Chondrocyte (in vitro differentiated cells): ENCODE measurements at regions not wholly inside any gene's neighbourhood (a gene's known extent, or its start where the extent isn't known, plus 50 kb on each side); places are given as distances from the start of the nearest gene placed in this dataset.

Experiments
- DNase-seq: peaks from one replicate; pipeline ENCODE4 v3.0.0; 2021; ENCODE audit warnings: mixed read lengths, low spot score
- H3K27ac Mint-ChIP-seq: one replicate; pipeline ENCODE4 v1.8.0; 2021; ENCODE audit warnings: mild to moderate bottlenecking, moderate library complexity, mixed read lengths; ENCODE audit not compliant: unreplicated experiment
- H3K27me3 Mint-ChIP-seq: 2 replicates; pipeline ENCODE4 v1.8.0; 2021; ENCODE audit warnings: low read depth, mixed read lengths
- H3K36me3 Mint-ChIP-seq: 2 replicates; pipeline ENCODE4 v1.8.0; 2021; ENCODE audit warnings: low read depth, mixed read lengths
- H3K4me1 Mint-ChIP-seq: 2 replicates; pipeline ENCODE4 v1.8.0; 2021; ENCODE audit warnings: low read depth, mild to moderate bottlenecking, mixed read lengths
- H3K4me3 Mint-ChIP-seq: one replicate; pipeline ENCODE4 v1.8.0; 2021; ENCODE audit warnings: mild to moderate bottlenecking, moderate library complexity, mixed read lengths; ENCODE audit not compliant: unreplicated experiment
- H3K9me3 Mint-ChIP-seq: 2 replicates; pipeline ENCODE4 v1.8.0; 2021; ENCODE audit warnings: low read depth, mixed read lengths
- TF ChIP-seq, protein P1 (sequence below): fragments of 200-600 bp; sonication (generic); IDR thresholded peaks from 2 replicates; pipeline ENCODE4 v1.5.0; 2021; ENCODE audit warnings: antibody characterized with exemption, mild to moderate bottlenecking, moderate library complexity

DNA sequence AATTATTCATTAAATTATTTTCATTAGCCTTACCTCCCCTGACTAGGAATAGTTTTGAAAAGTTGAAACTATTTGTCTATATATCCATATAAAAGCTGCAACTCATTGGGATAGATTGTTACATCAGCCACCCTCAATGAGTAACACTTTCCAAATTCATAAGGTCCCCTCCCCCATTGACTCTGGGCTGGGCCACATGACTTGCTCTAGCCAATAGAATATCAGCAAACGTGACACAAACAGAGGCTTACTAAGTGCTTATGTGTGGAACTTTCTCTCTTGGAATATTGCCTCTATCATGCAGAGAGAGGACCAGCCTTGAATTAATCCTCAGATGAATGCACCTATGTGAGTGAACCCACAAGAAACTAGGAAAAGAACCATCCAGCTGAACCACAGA, 213.7 kb downstream of the CCDC59 start:
- no peaks in the 10 kb centered on the region for H3K4me1 Mint-ChIP-seq
- peaks cover 3% of the 10 kb centered on the region for H3K9me3 Mint-ChIP-seq
- no peak overlapping the region for H3K27ac Mint-ChIP-seq
- H3K4me3 Mint-ChIP-seq: no peak overlapping the region
- H3K36me3 Mint-ChIP-seq: no peaks in the 10 kb centered on the region
- H3K27me3 Mint-ChIP-seq: no peaks in the 10 kb centered on the region
- TF ChIP-seq, protein P1, sequence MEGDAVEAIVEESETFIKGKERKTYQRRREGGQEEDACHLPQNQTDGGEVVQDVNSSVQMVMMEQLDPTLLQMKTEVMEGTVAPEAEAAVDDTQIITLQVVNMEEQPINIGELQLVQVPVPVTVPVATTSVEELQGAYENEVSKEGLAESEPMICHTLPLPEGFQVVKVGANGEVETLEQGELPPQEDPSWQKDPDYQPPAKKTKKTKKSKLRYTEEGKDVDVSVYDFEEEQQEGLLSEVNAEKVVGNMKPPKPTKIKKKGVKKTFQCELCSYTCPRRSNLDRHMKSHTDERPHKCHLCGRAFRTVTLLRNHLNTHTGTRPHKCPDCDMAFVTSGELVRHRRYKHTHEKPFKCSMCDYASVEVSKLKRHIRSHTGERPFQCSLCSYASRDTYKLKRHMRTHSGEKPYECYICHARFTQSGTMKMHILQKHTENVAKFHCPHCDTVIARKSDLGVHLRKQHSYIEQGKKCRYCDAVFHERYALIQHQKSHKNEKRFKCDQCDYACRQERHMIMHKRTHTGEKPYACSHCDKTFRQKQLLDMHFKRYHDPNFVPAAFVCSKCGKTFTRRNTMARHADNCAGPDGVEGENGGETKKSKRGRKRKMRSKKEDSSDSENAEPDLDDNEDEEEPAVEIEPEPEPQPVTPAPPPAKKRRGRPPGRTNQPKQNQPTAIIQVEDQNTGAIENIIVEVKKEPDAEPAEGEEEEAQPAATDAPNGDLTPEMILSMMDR: no peak
- no peak for DNase-seq

DNA sequence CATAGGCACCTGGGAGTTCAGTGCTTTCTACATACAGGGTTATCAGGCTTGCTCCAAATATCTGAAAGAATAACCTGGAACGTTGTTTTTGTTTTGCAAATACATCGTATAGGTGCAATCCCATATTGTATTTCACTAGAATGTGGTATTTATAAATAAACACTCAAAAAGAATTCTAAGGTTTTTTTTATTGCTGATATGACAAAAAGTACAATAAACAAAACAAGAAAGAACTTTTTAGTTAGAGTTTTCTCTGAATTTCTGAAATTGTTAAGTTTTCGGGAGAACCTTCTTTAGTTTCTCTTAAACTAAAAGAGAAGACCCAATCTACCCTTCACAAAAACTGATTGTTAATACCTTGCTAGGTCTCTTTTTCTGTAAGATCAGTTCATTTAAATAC, 225.8 kb downstream of the CCDC59 start:
- Mint-ChIP-seq H3K27ac (no peak overlapping the region), H3K27me3 (no peaks in the 10 kb centered on the region), H3K4me1 (no peaks in the 10 kb centered on the region), H3K36me3 (no peaks in the 10 kb centered on the region), H3K9me3 (no peaks in the 10 kb centered on the region), H3K4me3 (no peak overlapping the region)
- TF ChIP-seq, protein P1: no peak
- DNase-seq: no peak

DNA sequence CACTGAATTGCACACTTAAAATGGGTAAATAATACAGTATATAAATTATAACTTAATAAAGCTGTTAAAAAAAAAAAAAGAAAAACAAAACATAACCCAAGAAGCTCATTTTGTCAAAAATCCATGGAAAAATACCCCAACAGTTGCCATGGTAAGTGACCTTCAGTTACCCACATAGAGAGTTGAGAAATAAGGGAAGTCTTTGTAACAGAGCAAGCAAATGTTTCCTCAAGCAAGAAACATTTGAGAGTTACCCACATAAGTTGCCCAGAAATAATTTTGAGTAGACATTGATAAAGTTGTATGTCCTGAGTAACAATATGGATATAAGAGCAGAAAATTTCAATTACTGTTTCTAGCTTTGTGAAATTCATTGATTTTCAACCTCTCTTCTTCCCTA, 227.4 kb downstream of the CCDC59 start:
- Mint-ChIP-seq H3K9me3 (peaks cover 5% of the 10 kb centered on the region), H3K27me3 (no peaks in the 10 kb centered on the region), H3K36me3 (no peaks in the 10 kb centered on the region), H3K4me3 (no peak overlapping the region), H3K4me1 (no peaks in the 10 kb centered on the region), H3K27ac (no peak overlapping the region)
- TF ChIP-seq, protein P1: no peak
- DNase-seq: no peak

DNA sequence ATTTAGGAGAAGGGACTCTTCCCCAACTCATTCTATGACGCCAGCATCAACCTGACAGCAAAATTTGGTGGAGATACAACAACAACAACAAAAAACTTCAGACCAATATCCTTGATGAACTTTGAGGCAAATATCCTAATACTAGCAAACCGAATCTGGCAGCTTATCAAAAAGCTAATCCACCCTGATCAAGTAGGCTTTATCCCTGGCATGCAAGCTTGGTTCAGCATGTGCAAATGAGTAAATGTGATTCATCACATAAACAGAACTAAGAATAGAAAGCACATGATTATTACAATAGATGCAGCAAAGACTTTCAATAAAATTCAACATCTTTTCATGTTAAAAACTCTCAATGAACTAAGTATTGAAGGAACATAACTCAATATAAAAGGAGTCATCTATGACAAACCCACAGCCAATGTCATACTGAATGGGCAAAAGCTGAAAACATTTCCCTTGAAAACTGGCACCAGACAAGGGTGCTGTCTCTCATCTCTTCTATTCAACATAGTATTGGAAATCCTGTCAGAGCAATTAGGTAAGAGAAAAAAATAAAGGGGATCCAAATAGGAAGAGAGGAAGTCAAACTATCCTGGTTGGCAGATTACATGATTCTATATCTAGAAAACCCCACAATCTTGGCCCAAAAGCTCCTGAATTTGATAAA, 233.3 kb downstream of the CCDC59 start:
- no peaks in the 10 kb centered on the region for H3K27me3 Mint-ChIP-seq
- H3K9me3 Mint-ChIP-seq: peaks cover 19% of the 10 kb centered on the region
- TF ChIP-seq, protein P1: no peak
- no peak overlapping the region for H3K4me3 Mint-ChIP-seq
- H3K4me1 Mint-ChIP-seq: no peaks in the 10 kb centered on the region
- no peak overlapping the region for H3K27ac Mint-ChIP-seq
- H3K36me3 Mint-ChIP-seq: no peaks in the 10 kb centered on the region
- DNase-seq: no peak

DNA sequence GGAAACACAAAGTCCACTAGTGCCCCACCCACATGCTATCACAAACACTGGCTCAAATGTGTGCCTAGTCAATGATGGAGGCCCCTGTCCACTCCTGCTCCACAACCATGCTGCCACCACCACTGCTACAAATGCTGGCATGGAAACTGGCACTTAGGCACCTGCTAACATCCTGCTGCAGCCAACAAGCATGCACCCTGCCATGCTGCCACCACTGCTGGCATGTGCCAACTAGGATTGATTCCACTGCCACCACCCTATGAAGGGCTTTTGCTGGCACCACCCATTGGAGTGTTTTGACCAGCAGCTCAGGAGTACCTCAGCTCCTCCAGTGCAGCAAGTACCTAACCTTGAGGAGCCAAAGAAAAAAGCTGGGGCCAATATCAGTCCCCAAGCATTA, 236.6 kb downstream of the CCDC59 start:
- DNase-seq: no peak
- H3K27me3 Mint-ChIP-seq: no peaks in the 10 kb centered on the region
- H3K4me1 Mint-ChIP-seq: no peaks in the 10 kb centered on the region
- H3K36me3 Mint-ChIP-seq: no peaks in the 10 kb centered on the region
- TF ChIP-seq, protein P1: no peak
- no peak overlapping the region for H3K27ac Mint-ChIP-seq
- H3K4me3 Mint-ChIP-seq: no peak overlapping the region
- H3K9me3 Mint-ChIP-seq: peaks cover 14% of the 10 kb centered on the region
